ENCODE measurements at regions not wholly inside any gene's neighbourhood (a gene's known extent, or its start where the extent isn't known, plus 50 kb on each side); places are given as distances from the start of the nearest gene placed in this dataset.
A peak's percentile ranks its signal among the peaks of the same experiment; 100 is the strongest.

DNA sequence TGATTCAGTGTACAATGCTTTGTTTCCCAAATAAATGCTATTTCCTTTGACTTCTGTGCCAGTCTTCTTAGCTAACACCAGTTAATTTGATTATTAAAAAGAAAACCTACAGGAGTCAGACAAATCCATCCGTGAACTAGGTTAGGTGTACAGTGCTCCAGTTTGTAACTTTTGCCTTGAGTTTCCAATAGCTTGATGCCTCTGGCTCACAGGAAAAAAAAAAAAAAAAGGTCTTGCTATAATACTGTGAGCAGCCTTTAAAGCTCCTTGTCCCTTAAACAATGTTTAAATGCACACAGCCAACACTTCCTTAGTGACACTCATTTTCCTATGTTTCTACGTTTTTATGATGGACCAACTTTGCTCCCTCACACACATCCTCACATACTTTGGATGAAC lies 71.8 kb upstream of the TMX1 start:
- no peak for TF ChIP-seq MYC (IDR thresholded peaks at IDR 0.05; ENCODE audit: low read depth, low read length)
- TF ChIP-seq, protein P1, sequence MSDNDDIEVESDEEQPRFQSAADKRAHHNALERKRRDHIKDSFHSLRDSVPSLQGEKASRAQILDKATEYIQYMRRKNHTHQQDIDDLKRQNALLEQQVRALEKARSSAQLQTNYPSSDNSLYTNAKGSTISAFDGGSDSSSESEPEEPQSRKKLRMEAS (IDR thresholded peaks at IDR 0.05; ENCODE audit: low read depth, low read length), result no peak
- no peak for TF ChIP-seq POLR2A (IDR thresholded peaks at IDR 0.05; ENCODE audit: extremely low read depth, insufficient read length)
- DNase-seq (ENCODE audit: low read depth), result no peak
- no peak overlapping the region for H3K4me3 ChIP-seq (ENCODE audit: low read depth, low read length)

DNA sequence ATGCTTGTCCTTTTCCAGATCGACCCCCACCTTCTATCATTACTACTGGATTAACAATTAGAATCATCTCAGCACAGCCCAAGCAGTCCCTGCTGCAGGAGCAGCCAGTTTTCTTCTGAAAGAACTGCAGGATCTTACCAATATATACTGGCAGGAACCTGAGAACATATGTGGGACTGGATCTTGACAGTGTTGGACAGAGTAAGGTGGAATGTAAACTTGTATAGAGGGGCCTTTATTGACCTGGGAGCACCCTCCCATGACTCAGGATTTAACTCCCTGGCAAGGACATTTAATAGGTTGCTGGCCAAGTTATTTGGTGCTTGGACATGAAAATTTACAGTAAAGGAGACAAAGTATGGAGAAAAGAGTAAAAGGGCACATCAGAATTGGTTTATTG lies 66.2 kb upstream of the TMX1 start:
- no peak for DNase-seq (ENCODE audit: low read depth)
- TF ChIP-seq MYC (IDR thresholded peaks at IDR 0.05; ENCODE audit: low read depth, low read length), result no peak
- TF ChIP-seq POLR2A (IDR thresholded peaks at IDR 0.05; ENCODE audit: extremely low read depth, insufficient read length), result no peak
- H3K4me3 ChIP-seq (ENCODE audit: low read depth, low read length), result no peak overlapping the region

GRCh38 chr14:51176839-51177238 lies 63.2 kb upstream of the TMX1 start:
- TF ChIP-seq, protein P1 (IDR thresholded peaks at IDR 0.05; ENCODE audit: low read depth, low read length), result no peak
- TF ChIP-seq MYC (IDR thresholded peaks at IDR 0.05; ENCODE audit: low read depth, low read length) (no peak), POLR2A (IDR thresholded peaks at IDR 0.05; ENCODE audit: extremely low read depth, insufficient read length) (no peak)
- TF ChIP-seq, protein P2, sequence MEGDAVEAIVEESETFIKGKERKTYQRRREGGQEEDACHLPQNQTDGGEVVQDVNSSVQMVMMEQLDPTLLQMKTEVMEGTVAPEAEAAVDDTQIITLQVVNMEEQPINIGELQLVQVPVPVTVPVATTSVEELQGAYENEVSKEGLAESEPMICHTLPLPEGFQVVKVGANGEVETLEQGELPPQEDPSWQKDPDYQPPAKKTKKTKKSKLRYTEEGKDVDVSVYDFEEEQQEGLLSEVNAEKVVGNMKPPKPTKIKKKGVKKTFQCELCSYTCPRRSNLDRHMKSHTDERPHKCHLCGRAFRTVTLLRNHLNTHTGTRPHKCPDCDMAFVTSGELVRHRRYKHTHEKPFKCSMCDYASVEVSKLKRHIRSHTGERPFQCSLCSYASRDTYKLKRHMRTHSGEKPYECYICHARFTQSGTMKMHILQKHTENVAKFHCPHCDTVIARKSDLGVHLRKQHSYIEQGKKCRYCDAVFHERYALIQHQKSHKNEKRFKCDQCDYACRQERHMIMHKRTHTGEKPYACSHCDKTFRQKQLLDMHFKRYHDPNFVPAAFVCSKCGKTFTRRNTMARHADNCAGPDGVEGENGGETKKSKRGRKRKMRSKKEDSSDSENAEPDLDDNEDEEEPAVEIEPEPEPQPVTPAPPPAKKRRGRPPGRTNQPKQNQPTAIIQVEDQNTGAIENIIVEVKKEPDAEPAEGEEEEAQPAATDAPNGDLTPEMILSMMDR (IDR thresholded peaks at IDR 0.05; ENCODE audit: low read depth, low read length), result no peak
- no peak overlapping the region for H3K4me3 ChIP-seq (ENCODE audit: low read depth, low read length)
- DNase-seq (ENCODE audit: low read depth), result no peak

DNA sequence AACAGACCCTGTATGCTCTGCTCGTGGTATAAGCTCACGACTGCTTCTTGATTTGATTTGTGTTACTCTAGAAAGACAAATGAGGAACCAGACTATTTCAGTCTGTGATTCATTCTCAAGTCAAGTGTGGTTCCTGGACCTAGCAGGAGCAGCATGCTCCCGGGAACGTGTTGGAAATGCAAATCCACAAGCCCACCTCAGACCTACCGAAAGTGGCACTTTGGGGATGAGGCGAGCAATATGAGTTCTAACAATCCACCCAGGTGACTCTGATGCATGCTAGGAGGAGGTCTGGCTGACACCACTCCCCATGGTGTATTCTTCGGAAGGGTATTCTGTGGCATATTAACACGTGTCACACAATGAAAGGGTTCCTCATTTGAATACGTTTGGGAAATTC lies 59.5 kb upstream of the TMX1 start:
- TF ChIP-seq, protein P2 (IDR thresholded peaks at IDR 0.05; ENCODE audit: low read depth, low read length), result no peak
- no peak for TF ChIP-seq MYC (IDR thresholded peaks at IDR 0.05; ENCODE audit: low read depth, low read length)
- TF ChIP-seq, protein P1 (IDR thresholded peaks at IDR 0.05; ENCODE audit: low read depth, low read length), result no peak
- TF ChIP-seq POLR2A (IDR thresholded peaks at IDR 0.05; ENCODE audit: extremely low read depth, insufficient read length), result no peak
- H3K4me3 ChIP-seq (ENCODE audit: low read depth, low read length), result no peak overlapping the region
- DNase-seq (ENCODE audit: low read depth), result no peak

- DNase-seq (ENCODE audit: low read depth), result no peak
- H3K4me3 ChIP-seq (ENCODE audit: low read depth, low read length), result no peak overlapping the region
- TF ChIP-seq POLR2A (IDR thresholded peaks at IDR 0.05; ENCODE audit: extremely low read depth, insufficient read length), result no peak
- TF ChIP-seq, protein P2 (IDR thresholded peaks at IDR 0.05; ENCODE audit: low read depth, low read length), result no peak
- TF ChIP-seq, protein P1 (IDR thresholded peaks at IDR 0.05; ENCODE audit: low read depth, low read length), result no peak
- no peak for TF ChIP-seq MYC (IDR thresholded peaks at IDR 0.05; ENCODE audit: low read depth, low read length)
These were observed 57.9 kb upstream of the TMX1 start for GRCh38 chr14:51182131-51182565.

DNA sequence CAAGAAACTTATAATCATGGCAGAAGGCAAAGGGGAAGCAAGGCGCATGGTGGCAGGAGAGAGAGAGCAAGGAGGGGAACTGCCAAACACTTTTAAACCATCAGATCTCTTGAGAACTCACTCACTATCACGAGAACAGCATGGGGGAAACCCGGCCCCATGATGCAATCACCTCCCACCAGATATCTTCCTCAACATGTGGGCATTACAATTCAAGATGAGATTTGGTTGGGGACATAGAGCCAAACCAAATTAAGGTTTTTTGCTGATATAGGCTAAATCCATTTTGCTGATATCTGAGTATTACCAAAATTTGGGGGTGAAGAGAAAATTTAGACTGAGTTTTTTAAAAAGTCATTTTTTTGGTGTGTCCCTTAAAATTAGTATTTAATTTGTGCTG lies 54.9 kb upstream of the TMX1 start:
- no peak overlapping the region for H3K4me3 ChIP-seq (ENCODE audit: low read depth, low read length)
- peak; percentile 31 for DNase-seq (ENCODE audit: low read depth)
- TF ChIP-seq, protein P1 (IDR thresholded peaks at IDR 0.05; ENCODE audit: low read depth, low read length), result no peak
- TF ChIP-seq POLR2A (IDR thresholded peaks at IDR 0.05; ENCODE audit: extremely low read depth, insufficient read length), result no peak
- no peak for TF ChIP-seq MYC (IDR thresholded peaks at IDR 0.05; ENCODE audit: low read depth, low read length)
- TF ChIP-seq, protein P2 (IDR thresholded peaks at IDR 0.05; ENCODE audit: low read depth, low read length), result no peak

DNA sequence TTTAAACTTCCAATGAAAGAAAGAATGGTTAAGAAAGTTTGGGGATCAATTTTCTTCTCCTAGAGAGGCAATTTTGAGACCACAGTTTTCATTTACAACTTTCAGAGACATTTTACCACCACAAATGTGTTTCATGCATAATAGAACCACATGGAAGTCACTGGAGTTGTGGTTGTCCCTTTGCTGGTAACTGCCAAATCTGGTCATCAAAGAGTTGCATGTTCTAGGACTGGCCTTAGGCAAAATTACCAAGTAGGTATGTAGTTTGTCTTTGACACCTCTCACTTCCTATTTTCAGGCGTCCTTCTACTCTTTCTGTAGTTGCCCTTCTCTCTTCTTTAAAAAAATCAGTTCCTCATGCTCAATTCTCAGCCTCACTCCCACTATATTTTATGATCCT lies 54.3 kb upstream of the TMX1 start:
- no peak overlapping the region for H3K4me3 ChIP-seq (ENCODE audit: low read depth, low read length)
- no peak for DNase-seq (ENCODE audit: low read depth)
- TF ChIP-seq, protein P2 (IDR thresholded peaks at IDR 0.05; ENCODE audit: low read depth, low read length), result no peak
- TF ChIP-seq POLR2A (IDR thresholded peaks at IDR 0.05; ENCODE audit: extremely low read depth, insufficient read length) (no peak), MYC (IDR thresholded peaks at IDR 0.05; ENCODE audit: low read depth, low read length) (no peak)
- TF ChIP-seq, protein P1 (IDR thresholded peaks at IDR 0.05; ENCODE audit: low read depth, low read length), result no peak
